ENCODE measurements at regions not wholly inside any gene's neighbourhood (a gene's known extent, or its start where the extent isn't known, plus 50 kb on each side); places are given as distances from the start of the nearest gene placed in this dataset.

DNA sequence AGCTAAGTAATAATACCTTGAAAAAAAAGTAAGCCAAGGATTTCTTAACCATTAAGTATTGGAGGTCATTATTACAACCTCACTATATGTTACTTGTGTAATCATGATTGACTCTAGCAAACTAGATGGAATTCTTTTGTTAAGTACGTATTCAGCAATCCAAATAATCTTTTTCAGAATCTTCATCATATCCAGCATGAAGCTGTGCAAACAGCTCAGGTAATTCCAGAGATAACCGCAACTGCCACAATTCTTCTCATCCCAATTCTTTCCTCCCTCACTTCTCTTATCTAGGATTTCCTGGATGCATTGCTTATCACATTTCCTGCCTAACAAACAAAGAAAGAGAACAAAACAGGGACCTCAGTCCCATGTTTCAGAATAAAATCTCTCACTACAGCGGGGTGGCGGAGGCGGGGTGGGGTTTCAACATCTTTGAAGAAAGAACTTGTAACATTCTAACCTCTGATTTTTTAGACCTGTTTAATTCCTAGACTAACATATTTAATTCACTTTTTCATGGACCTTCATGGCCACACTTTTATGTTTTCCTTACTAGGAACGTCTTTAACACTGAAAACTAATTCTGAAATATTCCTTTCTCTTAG lies 156.5 kb downstream of the POM121L12 start:
- no peak overlapping the region for H3K4me3 ChIP-seq
- 27 to 48% (median 43%) methylated on average over 6 of the region's 6 CpGs for WGBS, 5 donors

DNA sequence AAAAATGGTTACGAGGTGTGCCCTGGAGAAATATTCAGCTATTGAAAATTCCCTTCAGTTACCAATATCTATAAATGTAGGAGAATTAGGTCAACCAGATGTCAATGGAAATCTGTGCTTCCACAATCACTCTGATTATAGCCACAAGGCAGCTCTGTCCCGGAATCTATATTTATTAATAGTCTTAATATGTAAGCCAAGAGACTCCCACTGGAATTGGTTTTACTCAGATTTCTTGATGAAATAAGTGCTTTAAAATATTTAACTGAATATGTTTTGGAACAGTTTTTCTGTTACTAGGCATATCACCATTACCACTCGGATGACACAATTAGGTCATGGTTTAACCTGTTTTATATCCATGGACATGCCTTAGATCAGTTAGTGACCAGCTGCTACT lies 169.6 kb downstream of the POM121L12 start:
- no peak overlapping the region for H3K27ac ChIP-seq
- H3K9me3 ChIP-seq, result peaks cover 0 to 12% (median 8%) of the 10 kb centered on the region in 4 donors
- H3K36me3 ChIP-seq, result no peaks in the 10 kb centered on the region
- DNase-seq, result no peak
- intact Hi-C loops (cut with DNase I; ENCODE audit: low total_unique reads), result no loop called here
- 76 to 93% (median 86%) methylated on average over 3 of the region's 3 CpGs for WGBS, 5 donors
- H3K27me3 ChIP-seq, result no peaks in the 10 kb centered on the region
- no peak overlapping the region for H3K4me3 ChIP-seq
- TF ChIP-seq EP300 (IDR thresholded peaks at IDR 0.05) (no peak), POLR2AphosphoS5 (IDR thresholded peaks at IDR 0.05) (no peak), POLR2A (IDR thresholded peaks at IDR 0.05) (no peak)
- TF ChIP-seq, protein P1, sequence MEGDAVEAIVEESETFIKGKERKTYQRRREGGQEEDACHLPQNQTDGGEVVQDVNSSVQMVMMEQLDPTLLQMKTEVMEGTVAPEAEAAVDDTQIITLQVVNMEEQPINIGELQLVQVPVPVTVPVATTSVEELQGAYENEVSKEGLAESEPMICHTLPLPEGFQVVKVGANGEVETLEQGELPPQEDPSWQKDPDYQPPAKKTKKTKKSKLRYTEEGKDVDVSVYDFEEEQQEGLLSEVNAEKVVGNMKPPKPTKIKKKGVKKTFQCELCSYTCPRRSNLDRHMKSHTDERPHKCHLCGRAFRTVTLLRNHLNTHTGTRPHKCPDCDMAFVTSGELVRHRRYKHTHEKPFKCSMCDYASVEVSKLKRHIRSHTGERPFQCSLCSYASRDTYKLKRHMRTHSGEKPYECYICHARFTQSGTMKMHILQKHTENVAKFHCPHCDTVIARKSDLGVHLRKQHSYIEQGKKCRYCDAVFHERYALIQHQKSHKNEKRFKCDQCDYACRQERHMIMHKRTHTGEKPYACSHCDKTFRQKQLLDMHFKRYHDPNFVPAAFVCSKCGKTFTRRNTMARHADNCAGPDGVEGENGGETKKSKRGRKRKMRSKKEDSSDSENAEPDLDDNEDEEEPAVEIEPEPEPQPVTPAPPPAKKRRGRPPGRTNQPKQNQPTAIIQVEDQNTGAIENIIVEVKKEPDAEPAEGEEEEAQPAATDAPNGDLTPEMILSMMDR (IDR thresholded peaks at IDR 0.05), result no peak
- H3K4me1 ChIP-seq, result no peaks in the 10 kb centered on the region

More for the DNA sequence above, 156.5 kb downstream of the POM121L12 start:
- H3K9me3 ChIP-seq, result peaks cover 0 to 12% (median 3%) of the 10 kb centered on the region in 4 donors
- H3K4me1 ChIP-seq, result no peaks in the 10 kb centered on the region
- intact Hi-C loops (cut with DNase I; ENCODE audit: low total_unique reads), result no loop called here
- no peaks in the 10 kb centered on the region for H3K27me3 ChIP-seq
- DNase-seq, result no peak
- TF ChIP-seq POLR2AphosphoS5 (IDR thresholded peaks at IDR 0.05), result no peak
- TF ChIP-seq, protein P1 (IDR thresholded peaks at IDR 0.05), result no peak
- TF ChIP-seq EP300 (IDR thresholded peaks at IDR 0.05), result no peak
- TF ChIP-seq POLR2A (IDR thresholded peaks at IDR 0.05), result no peak
- no peaks in the 10 kb centered on the region for H3K36me3 ChIP-seq
- H3K27ac ChIP-seq, result no peak overlapping the region

DNA sequence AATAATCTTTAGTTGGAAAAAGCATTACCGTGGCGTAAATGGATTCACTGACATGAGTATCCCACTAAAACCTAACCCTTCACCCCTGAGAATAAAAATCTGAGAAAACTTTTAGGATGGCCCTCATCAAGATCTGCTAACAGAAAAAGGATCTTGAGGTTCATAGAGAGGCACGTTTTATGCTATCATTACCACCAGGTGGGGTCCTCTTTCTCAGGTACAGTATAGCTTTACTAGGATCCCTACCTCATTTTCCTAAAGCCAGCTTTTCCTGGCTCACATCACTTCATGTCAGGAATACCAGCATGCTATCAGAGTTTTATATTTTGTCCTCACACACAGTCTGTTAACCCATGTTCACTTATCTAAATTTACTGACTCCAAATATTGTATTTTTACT lies 173.7 kb downstream of the POM121L12 start:
- H3K27ac ChIP-seq, result no peak overlapping the region
- 66 to 78% (median 74%) methylated on average over 3 of the region's 3 CpGs for WGBS, 5 donors
- intact Hi-C loops (cut with DNase I; ENCODE audit: low total_unique reads), result no loop called here

DNA sequence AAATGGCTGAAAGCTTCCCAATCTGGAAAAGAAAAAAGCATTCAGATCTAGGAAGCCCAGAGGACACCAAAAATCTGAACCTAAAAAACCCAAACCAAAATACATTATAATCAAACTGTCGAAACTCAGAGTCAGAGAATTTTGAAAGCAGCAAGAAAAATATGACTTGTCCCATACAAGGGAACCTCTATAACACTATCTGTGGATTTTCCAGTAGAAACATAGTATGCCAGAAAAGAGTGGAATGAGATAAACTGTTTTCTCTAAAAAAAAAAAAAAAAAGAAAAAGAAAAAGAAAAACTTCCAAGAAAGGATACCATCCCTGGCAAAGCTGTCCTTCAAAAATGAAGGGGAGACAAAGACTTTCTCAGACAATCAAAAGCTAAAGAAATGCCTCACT lies 179.0 kb downstream of the POM121L12 start:
- Histone ChIP-seq H3K36me3 (no peaks in the 10 kb centered on the region), H3K4me3 (no peak overlapping the region), H3K27me3 (peaks cover 0 to 6% (median 4%) of the 10 kb centered on the region in 3 donors), H3K9me3 (peaks cover 0 to 61% (median 51%) of the 10 kb centered on the region in 4 donors), H3K27ac (no peak overlapping the region), H3K4me1 (peaks cover 0 to 5% (median 0%) of the 10 kb centered on the region in 4 donors)
- intact Hi-C loops (cut with DNase I; ENCODE audit: low total_unique reads), result no loop called here
- 72 to 88% (median 79%) methylated on average over 1 of the region's 1 CpG for WGBS, 5 donors
- TF ChIP-seq POLR2A (IDR thresholded peaks at IDR 0.05), result no peak
- TF ChIP-seq EP300 (IDR thresholded peaks at IDR 0.05), result no peak
- TF ChIP-seq, protein P1 (IDR thresholded peaks at IDR 0.05), result no peak
- TF ChIP-seq POLR2AphosphoS5 (IDR thresholded peaks at IDR 0.05), result no peak
- no peak for DNase-seq

More for the DNA sequence above, 173.7 kb downstream of the POM121L12 start:
- Histone ChIP-seq H3K27me3 (no peaks in the 10 kb centered on the region), H3K9me3 (peaks cover 0 to 43% (median 28%) of the 10 kb centered on the region in 4 donors), H3K4me3 (no peak overlapping the region), H3K36me3 (no peaks in the 10 kb centered on the region), H3K4me1 (no peaks in the 10 kb centered on the region)
- TF ChIP-seq POLR2A (IDR thresholded peaks at IDR 0.05), result no peak
- TF ChIP-seq, protein P1 (IDR thresholded peaks at IDR 0.05), result no peak
- TF ChIP-seq POLR2AphosphoS5 (IDR thresholded peaks at IDR 0.05), result no peak
- no peak for TF ChIP-seq EP300 (IDR thresholded peaks at IDR 0.05)
- no peak for DNase-seq

All from stomach (tissue), 8 donors.